ENCODE measurements at regions not wholly inside any gene's neighbourhood (a gene's known extent, or its start where the extent isn't known, plus 50 kb on each side); places are given as distances from the start of the nearest gene placed in this dataset.

DNA sequence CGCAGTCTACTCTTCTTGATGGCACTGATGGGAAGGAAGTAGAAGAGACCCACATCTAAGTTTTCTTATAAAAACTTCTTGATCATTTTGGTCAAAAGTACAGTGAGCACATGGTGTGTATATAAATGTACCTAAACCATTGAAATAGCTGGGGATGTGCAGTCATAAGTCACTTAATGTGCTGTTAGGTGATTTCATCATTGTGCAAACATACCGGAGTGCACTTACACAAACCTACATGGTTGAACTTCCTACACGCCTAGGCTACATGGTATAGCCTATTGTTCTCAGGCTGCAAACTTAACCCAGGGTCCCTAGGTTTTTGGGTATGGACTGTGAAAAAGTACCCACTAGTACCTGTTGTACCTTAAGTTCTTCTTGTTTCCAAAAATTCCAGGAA is 123.3 kb upstream of the ZNF438 start:
- H3K4me3 ChIP-seq (ENCODE audit: low read length), result no peak overlapping the region
- peaks cover 10% of the 10 kb centered on the region for H3K4me1 ChIP-seq (ENCODE audit: insufficient read depth, low read length)
- no peak overlapping the region for H2AFZ ChIP-seq (ENCODE audit: low read depth, low read length)
- H3K27me3 ChIP-seq (ENCODE audit: insufficient read depth, low read length), result no peaks in the 10 kb centered on the region
- no peaks in the 10 kb centered on the region for H3K9me3 ChIP-seq (ENCODE audit: low read length)
- H3K36me3 ChIP-seq (ENCODE audit: insufficient read depth, low read length), result no peaks in the 10 kb centered on the region

DNA sequence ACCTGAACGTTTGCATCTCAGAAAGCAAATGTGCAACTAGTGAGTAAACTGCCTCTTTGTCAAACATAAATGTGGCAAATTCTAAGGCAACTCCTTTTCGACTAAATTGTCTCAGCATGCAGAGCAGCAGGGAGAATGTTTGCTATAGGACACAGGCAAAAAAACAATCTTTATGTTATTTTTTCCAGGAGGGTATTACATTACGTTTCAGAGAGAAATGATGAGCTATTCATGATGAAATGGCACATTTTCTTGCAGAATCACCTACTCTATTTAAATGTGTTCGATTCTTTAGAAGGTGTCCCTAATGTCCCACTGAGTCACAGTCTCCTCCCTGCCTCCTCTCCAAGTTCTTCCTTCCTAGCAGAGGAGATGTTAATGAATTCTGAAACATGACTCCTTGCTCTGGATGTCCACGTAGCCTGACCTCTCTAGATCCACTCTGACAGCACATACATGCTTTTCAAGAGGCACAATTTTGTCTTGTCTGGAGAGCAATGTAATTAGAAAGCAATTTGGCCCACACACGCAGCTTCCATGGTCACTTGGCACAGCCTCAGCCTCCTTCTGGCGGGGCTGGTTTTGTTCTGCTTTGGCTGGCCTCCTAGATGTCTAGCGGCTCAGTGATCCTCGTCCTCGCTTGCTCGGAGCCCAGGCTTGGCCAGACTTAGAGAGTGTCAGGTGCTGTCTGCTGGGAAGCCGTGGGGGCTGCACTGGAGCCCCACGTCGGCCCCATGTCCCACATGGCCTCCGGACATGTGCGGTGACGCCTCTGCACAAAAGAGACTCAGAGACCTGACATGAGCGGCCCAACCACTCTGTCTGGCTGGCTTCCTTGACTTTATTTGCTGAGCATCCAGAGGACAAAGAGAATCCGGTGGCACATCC is 125.7 kb upstream of the ZNF438 start:
- H3K9me3 ChIP-seq (ENCODE audit: low read length), result no peaks in the 10 kb centered on the region
- H3K27me3 ChIP-seq (ENCODE audit: insufficient read depth, low read length), result no peaks in the 10 kb centered on the region
- no peaks in the 10 kb centered on the region for H3K36me3 ChIP-seq (ENCODE audit: insufficient read depth, low read length)
- peaks cover 10% of the 10 kb centered on the region for H3K4me1 ChIP-seq (ENCODE audit: insufficient read depth, low read length)
- H2AFZ ChIP-seq (ENCODE audit: low read depth, low read length), result no peak overlapping the region
- no peak overlapping the region for H3K4me3 ChIP-seq (ENCODE audit: low read length)

GRCh38 chr10:31158011-31158658 is 126.5 kb upstream of the ZNF438 start:
- Histone ChIP-seq H3K36me3 (ENCODE audit: insufficient read depth, low read length) (no peaks in the 10 kb centered on the region), H2AFZ (ENCODE audit: low read depth, low read length) (no peak overlapping the region), H3K4me1 (ENCODE audit: insufficient read depth, low read length) (peaks cover 10% of the 10 kb centered on the region), H3K9me3 (ENCODE audit: low read length) (no peaks in the 10 kb centered on the region), H3K27me3 (ENCODE audit: insufficient read depth, low read length) (no peaks in the 10 kb centered on the region), H3K4me3 (ENCODE audit: low read length) (no peak overlapping the region)

GRCh38 chr10:31166606-31167005 is 134.9 kb upstream of the ZNF438 start:
- H3K9me3 ChIP-seq (ENCODE audit: low read length), result no peaks in the 10 kb centered on the region
- H3K4me1 ChIP-seq (ENCODE audit: insufficient read depth, low read length), result no peaks in the 10 kb centered on the region
- H3K4me3 ChIP-seq (ENCODE audit: low read length), result no peak overlapping the region
- H3K27me3 ChIP-seq (ENCODE audit: insufficient read depth, low read length), result no peaks in the 10 kb centered on the region
- H2AFZ ChIP-seq (ENCODE audit: low read depth, low read length), result no peak overlapping the region
- H3K36me3 ChIP-seq (ENCODE audit: insufficient read depth, low read length), result no peaks in the 10 kb centered on the region

DNA sequence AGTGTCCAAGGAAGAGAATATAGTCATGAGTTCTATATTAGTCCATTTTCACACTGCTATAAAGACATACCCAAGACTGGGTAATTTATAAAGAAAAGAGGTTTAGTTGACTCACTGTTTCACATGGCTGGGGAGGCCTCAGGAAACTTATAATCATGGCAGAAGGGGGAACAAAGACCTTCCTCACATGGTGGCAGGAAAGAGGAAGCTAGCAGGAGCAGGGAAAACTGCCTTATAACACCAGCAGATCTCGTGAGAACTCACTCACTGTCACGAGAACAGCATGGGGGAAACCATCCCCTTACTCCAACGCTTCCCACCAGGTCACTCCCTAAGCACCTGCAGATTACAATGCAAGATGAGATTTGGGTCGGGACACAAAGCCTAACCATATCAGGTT is 139.0 kb upstream of the ZNF438 start:
- no peak overlapping the region for H3K4me3 ChIP-seq (ENCODE audit: low read length)
- no peaks in the 10 kb centered on the region for H3K9me3 ChIP-seq (ENCODE audit: low read length)
- H3K27me3 ChIP-seq (ENCODE audit: insufficient read depth, low read length), result no peaks in the 10 kb centered on the region

GRCh38 chr10:31171402-31172083 is 139.9 kb upstream of the ZNF438 start:
- Histone ChIP-seq H3K4me3 (ENCODE audit: low read length) (no peak overlapping the region), H3K4me1 (ENCODE audit: insufficient read depth, low read length) (no peaks in the 10 kb centered on the region)

More for the DNA sequence above, 139.0 kb upstream of the ZNF438 start:
- no peaks in the 10 kb centered on the region for H3K4me1 ChIP-seq (ENCODE audit: insufficient read depth, low read length)
- H3K36me3 ChIP-seq (ENCODE audit: insufficient read depth, low read length), result no peaks in the 10 kb centered on the region
- no peak overlapping the region for H2AFZ ChIP-seq (ENCODE audit: low read depth, low read length)

DNA sequence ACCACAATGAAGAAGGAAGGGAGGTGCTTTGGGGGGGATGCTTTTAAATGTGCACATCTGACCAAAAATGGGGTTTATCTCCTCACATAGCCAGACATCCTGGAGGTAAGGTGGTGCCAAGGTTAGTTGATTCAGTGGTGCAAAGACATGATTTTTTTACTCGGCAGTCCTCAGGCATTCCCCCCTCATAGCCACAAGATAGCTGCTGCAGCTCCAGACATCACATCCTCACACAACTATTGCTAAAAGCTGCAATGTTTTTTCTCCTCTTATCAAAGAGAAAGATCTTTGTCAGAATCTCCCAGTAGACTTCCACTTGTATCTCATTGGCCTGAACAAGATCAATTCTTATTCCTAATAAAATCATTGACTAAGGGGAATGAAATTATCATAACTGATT is 141.3 kb upstream of the ZNF438 start:
- Histone ChIP-seq H3K9me3 (ENCODE audit: low read length) (peaks cover 2% of the 10 kb centered on the region), H3K27me3 (ENCODE audit: insufficient read depth, low read length) (no peaks in the 10 kb centered on the region), H3K4me3 (ENCODE audit: low read length) (no peak overlapping the region), H3K4me1 (ENCODE audit: insufficient read depth, low read length) (no peaks in the 10 kb centered on the region), H3K36me3 (ENCODE audit: insufficient read depth, low read length) (no peaks in the 10 kb centered on the region), H2AFZ (ENCODE audit: low read depth, low read length) (no peak overlapping the region)

More at GRCh38 chr10:31171402-31172083, 139.9 kb upstream of the ZNF438 start:
- no peak overlapping the region for H2AFZ ChIP-seq (ENCODE audit: low read depth, low read length)
- no peaks in the 10 kb centered on the region for H3K27me3 ChIP-seq (ENCODE audit: insufficient read depth, low read length)
- H3K9me3 ChIP-seq (ENCODE audit: low read length), result no peaks in the 10 kb centered on the region
- no peaks in the 10 kb centered on the region for H3K36me3 ChIP-seq (ENCODE audit: insufficient read depth, low read length)

DNA sequence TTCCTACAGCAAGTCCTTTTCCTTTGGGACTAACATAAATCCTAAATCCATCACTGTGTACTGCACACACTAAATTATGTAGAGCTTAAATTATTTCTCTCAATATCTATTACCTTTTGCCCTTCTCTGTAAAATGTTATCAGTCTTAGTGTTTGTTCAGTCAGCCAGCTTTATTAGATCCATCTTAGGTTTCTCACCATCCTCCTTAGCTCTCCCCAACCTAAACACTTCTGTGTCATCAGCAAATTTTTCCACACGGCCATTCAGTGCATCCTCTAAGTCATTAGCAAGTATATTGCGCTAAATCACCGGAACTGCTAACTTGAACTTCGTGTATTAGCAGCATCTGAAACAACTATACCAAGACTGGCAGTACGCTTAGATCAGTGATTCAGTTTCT is 142.1 kb upstream of the ZNF438 start:
- no peak overlapping the region for H3K4me3 ChIP-seq (ENCODE audit: low read length)
- H3K27me3 ChIP-seq (ENCODE audit: insufficient read depth, low read length), result no peaks in the 10 kb centered on the region
- peaks cover 2% of the 10 kb centered on the region for H3K9me3 ChIP-seq (ENCODE audit: low read length)
- H2AFZ ChIP-seq (ENCODE audit: low read depth, low read length), result no peak overlapping the region
- no peaks in the 10 kb centered on the region for H3K4me1 ChIP-seq (ENCODE audit: insufficient read depth, low read length)
- no peaks in the 10 kb centered on the region for H3K36me3 ChIP-seq (ENCODE audit: insufficient read depth, low read length)

GRCh38 chr10:31179091-31179680 is 139.8 kb upstream of the ZEB1 start:
- Histone ChIP-seq H3K27me3 (ENCODE audit: insufficient read depth, low read length) (no peaks in the 10 kb centered on the region), H3K36me3 (ENCODE audit: insufficient read depth, low read length) (no peaks in the 10 kb centered on the region), H3K9me3 (ENCODE audit: low read length) (peaks cover 2% of the 10 kb centered on the region), H3K4me3 (ENCODE audit: low read length) (no peak overlapping the region), H2AFZ (ENCODE audit: low read depth, low read length) (no peak overlapping the region), H3K4me1 (ENCODE audit: insufficient read depth, low read length) (no peaks in the 10 kb centered on the region)

GRCh38 chr10:31186225-31187000 is 132.6 kb upstream of the ZEB1 start:
- H3K9me3 ChIP-seq (ENCODE audit: low read length), result no peaks in the 10 kb centered on the region
- H3K27me3 ChIP-seq (ENCODE audit: insufficient read depth, low read length), result no peaks in the 10 kb centered on the region
- H2AFZ ChIP-seq (ENCODE audit: low read depth, low read length), result no peak overlapping the region
- peaks cover 32% of the 10 kb centered on the region for H3K4me1 ChIP-seq (ENCODE audit: insufficient read depth, low read length)
- no peak overlapping the region for H3K4me3 ChIP-seq (ENCODE audit: low read length)
- H3K36me3 ChIP-seq (ENCODE audit: insufficient read depth, low read length), result no peaks in the 10 kb centered on the region

GRCh38 chr10:31187182-31187581 is 131.8 kb upstream of the ZEB1 start:
- H3K27me3 ChIP-seq (ENCODE audit: insufficient read depth, low read length), result no peaks in the 10 kb centered on the region
- H3K9me3 ChIP-seq (ENCODE audit: low read length), result no peaks in the 10 kb centered on the region
- no peaks in the 10 kb centered on the region for H3K36me3 ChIP-seq (ENCODE audit: insufficient read depth, low read length)
- no peak overlapping the region for H3K4me3 ChIP-seq (ENCODE audit: low read length)
- peaks cover 32% of the 10 kb centered on the region for H3K4me1 ChIP-seq (ENCODE audit: insufficient read depth, low read length)
- no peak overlapping the region for H2AFZ ChIP-seq (ENCODE audit: low read depth, low read length)

DNA sequence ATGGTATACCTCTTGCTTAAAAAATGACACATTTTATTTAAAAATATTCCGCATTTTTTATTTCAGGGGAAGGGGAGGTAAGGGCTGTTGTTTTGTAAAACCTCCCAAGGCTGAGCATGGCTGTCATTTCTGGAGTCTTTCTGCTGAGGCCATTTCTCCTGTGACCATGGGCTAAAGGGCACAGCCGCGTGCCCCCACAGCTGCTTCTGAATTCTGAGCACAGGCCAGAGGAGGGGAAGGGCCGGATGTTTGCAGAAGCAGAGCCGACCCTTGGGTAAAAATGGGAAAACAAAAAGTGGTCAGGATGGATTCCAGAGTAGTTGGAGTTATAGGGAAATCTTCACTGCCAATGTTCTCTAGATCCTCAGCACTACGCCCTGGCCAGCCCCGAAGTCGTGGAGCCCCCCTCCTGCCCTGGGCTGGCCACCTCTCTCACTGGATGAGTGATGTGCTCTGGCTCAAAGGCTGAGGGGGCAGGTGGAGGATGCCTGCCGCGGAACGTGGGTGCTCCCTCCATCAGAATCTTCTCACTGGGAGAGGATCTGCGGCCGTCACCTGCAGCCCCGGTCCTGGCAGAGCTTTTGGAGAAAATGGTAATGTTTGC is 131.3 kb upstream of the ZEB1 start:
- H3K4me3 ChIP-seq (ENCODE audit: low read length), result no peak overlapping the region
- H3K9me3 ChIP-seq (ENCODE audit: low read length), result no peaks in the 10 kb centered on the region
- H3K27me3 ChIP-seq (ENCODE audit: insufficient read depth, low read length), result no peaks in the 10 kb centered on the region
- H2AFZ ChIP-seq (ENCODE audit: low read depth, low read length), result no peak overlapping the region
- peaks cover 32% of the 10 kb centered on the region for H3K4me1 ChIP-seq (ENCODE audit: insufficient read depth, low read length)
- H3K36me3 ChIP-seq (ENCODE audit: insufficient read depth, low read length), result no peaks in the 10 kb centered on the region
